ENCODE measurements at regions not wholly inside any gene's neighbourhood (a gene's known extent, or its start where the extent isn't known, plus 50 kb on each side); places are given as distances from the start of the nearest gene placed in this dataset.

DNA sequence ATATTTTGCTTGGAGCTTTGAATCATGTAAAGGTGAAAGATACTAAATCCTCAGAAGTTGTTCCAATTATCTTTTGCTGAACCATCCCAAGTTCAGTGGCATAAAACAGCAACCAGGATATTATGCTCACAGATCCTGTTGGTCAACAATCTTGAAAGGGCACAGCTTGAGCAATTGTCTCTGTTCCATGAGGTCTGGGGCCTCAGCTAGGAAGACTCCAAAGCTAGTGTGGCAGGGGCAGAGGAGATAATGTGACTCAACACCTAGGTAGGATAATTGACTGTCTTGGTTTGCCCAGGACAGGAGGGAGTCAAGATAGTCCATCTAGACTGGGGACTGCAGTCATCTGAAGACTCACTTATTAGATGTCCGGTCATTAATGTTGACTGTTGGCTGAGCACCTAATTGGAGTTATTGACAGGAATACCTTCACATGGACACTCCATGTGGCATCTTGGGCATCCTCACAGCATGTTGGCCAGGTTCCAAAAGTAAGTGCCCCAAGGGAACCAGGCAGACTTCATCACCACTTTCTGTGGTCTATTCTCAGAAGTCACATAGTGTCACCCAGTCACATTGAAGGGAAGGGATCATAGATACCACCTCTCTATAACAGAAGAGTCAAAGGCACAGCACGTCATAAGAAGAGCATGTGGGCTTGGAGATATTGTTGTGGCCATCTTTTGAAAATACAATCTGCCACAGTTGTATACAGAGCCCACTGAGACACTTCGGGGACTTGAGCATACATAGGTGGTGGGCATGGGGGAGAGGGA, 88.4 kb upstream of the GPBP1 start:
- TF ChIP-seq, protein P1, sequence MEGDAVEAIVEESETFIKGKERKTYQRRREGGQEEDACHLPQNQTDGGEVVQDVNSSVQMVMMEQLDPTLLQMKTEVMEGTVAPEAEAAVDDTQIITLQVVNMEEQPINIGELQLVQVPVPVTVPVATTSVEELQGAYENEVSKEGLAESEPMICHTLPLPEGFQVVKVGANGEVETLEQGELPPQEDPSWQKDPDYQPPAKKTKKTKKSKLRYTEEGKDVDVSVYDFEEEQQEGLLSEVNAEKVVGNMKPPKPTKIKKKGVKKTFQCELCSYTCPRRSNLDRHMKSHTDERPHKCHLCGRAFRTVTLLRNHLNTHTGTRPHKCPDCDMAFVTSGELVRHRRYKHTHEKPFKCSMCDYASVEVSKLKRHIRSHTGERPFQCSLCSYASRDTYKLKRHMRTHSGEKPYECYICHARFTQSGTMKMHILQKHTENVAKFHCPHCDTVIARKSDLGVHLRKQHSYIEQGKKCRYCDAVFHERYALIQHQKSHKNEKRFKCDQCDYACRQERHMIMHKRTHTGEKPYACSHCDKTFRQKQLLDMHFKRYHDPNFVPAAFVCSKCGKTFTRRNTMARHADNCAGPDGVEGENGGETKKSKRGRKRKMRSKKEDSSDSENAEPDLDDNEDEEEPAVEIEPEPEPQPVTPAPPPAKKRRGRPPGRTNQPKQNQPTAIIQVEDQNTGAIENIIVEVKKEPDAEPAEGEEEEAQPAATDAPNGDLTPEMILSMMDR (IDR thresholded peaks at IDR 0.05), result no peak
- no peak for TF ChIP-seq POLR2A (IDR thresholded peaks at IDR 0.05)

Measured in Peyer's patch (tissue), 4 donors.